ENCODE measurements at regions not wholly inside any gene's neighbourhood (a gene's known extent, or its start where the extent isn't known, plus 50 kb on each side); places are given as distances from the start of the nearest gene placed in this dataset.

DNA sequence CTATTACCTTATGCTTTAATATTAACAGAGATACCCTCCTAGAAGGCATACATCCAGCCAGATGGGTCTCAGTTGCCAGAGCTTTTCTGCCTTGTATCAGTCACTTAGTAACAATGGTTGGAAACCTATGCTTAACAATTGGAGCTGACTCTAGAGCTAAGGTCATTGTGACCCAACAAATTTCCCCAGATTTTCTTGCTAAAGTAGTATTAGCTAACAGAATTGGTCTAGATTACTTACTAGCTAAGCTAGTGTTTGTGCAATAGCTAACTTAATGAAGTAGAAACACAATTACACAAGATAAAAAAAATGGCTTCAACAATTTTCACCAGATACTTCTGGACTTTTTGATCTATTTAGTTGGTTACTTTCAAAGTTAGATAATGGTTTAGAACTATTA lies 236.9 kb downstream of the NSUN3 start:
- Histone ChIP-seq H3K27ac (ENCODE audit: low read depth, low read length) (no peak overlapping the region), H3K36me3 (ENCODE audit: insufficient read depth, low read length) (no peaks in the 10 kb centered on the region), H3K27me3 (ENCODE audit: insufficient read depth, low read length) (no peaks in the 10 kb centered on the region), H3K9me3 (ENCODE audit: low read depth, low read length) (no peaks in the 10 kb centered on the region), H3K4me1 (ENCODE audit: insufficient read depth, low read length) (no peaks in the 10 kb centered on the region), H3K79me2 (ENCODE audit: insufficient read depth, low read length) (no peaks in the 10 kb centered on the region), H3K4me3 (ENCODE audit: insufficient read depth, low read length) (no peak overlapping the region), H4K20me1 (ENCODE audit: insufficient read depth, low read length) (no peaks in the 10 kb centered on the region), H2AFZ (ENCODE audit: low read length) (no peak overlapping the region), H3K4me2 (ENCODE audit: insufficient read depth, low read length) (no peak overlapping the region)
- no peak for DNase-seq (ENCODE audit: insufficient read length, low spot score, missing footprints)
- TF ChIP-seq, protein P1, sequence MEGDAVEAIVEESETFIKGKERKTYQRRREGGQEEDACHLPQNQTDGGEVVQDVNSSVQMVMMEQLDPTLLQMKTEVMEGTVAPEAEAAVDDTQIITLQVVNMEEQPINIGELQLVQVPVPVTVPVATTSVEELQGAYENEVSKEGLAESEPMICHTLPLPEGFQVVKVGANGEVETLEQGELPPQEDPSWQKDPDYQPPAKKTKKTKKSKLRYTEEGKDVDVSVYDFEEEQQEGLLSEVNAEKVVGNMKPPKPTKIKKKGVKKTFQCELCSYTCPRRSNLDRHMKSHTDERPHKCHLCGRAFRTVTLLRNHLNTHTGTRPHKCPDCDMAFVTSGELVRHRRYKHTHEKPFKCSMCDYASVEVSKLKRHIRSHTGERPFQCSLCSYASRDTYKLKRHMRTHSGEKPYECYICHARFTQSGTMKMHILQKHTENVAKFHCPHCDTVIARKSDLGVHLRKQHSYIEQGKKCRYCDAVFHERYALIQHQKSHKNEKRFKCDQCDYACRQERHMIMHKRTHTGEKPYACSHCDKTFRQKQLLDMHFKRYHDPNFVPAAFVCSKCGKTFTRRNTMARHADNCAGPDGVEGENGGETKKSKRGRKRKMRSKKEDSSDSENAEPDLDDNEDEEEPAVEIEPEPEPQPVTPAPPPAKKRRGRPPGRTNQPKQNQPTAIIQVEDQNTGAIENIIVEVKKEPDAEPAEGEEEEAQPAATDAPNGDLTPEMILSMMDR (IDR thresholded peaks at IDR 0.05; ENCODE audit: extremely low read depth, low read depth, low read length): no peak

DNA sequence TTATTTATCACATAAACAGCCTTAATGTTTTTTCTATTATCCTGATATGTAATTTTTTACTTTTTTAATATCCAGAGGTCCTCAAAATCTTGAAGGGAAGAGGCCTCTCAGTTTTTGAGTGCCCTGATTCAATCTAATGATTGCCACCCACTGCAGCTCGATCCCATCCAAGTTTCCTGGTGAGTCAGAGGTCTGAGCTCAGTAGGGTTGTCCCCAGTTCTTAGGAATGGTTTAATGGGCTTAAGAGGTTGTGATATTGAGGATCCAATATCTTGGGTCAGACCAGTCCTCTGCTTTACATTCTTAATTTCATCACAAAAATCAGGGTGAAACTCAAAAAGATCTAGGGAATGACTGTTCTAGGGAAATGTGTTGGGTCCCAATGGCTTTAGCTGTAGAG lies 238.5 kb downstream of the NSUN3 start:
- TF ChIP-seq, protein P1 (IDR thresholded peaks at IDR 0.05; ENCODE audit: extremely low read depth, low read depth, low read length): no peak
- Histone ChIP-seq H3K27ac (ENCODE audit: low read depth, low read length) (no peak overlapping the region), H3K9me3 (ENCODE audit: low read depth, low read length) (no peaks in the 10 kb centered on the region), H3K27me3 (ENCODE audit: insufficient read depth, low read length) (no peaks in the 10 kb centered on the region), H3K4me2 (ENCODE audit: insufficient read depth, low read length) (no peak overlapping the region), H3K4me1 (ENCODE audit: insufficient read depth, low read length) (no peaks in the 10 kb centered on the region), H4K20me1 (ENCODE audit: insufficient read depth, low read length) (no peaks in the 10 kb centered on the region), H3K4me3 (ENCODE audit: insufficient read depth, low read length) (no peak overlapping the region), H3K36me3 (ENCODE audit: insufficient read depth, low read length) (no peaks in the 10 kb centered on the region), H3K79me2 (ENCODE audit: insufficient read depth, low read length) (no peaks in the 10 kb centered on the region), H2AFZ (ENCODE audit: low read length) (no peak overlapping the region)
- DNase-seq (ENCODE audit: insufficient read length, low spot score, missing footprints): no peak

DNA sequence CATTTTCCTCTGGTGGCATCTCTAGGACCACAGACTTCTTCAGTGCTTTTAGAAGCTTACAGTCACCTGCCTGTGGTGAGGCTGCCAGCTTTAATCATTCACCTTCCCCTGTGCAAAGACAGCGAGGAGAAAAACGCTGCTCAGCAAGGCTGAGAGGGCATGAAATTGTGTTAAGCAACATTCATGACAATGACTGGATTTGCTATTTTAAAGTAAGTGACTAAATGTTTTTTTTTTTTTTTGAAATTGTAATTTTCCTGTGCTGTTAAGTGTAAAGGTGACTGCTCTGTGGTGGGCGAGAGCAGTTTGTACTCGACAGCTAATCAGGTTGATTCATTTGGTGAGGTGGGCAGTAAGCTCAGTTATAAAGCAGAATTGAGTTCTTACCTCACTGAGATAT lies 240.4 kb downstream of the NSUN3 start:
- no peaks in the 10 kb centered on the region for H3K36me3 ChIP-seq (ENCODE audit: insufficient read depth, low read length)
- H3K79me2 ChIP-seq (ENCODE audit: insufficient read depth, low read length): no peaks in the 10 kb centered on the region
- H4K20me1 ChIP-seq (ENCODE audit: insufficient read depth, low read length): no peaks in the 10 kb centered on the region
- no peak overlapping the region for H3K27ac ChIP-seq (ENCODE audit: low read depth, low read length)
- TF ChIP-seq, protein P1 (IDR thresholded peaks at IDR 0.05; ENCODE audit: extremely low read depth, low read depth, low read length): no peak
- H3K9me3 ChIP-seq (ENCODE audit: low read depth, low read length): no peaks in the 10 kb centered on the region
- DNase-seq (ENCODE audit: insufficient read length, low spot score, missing footprints): no peak
- no peak overlapping the region for H2AFZ ChIP-seq (ENCODE audit: low read length)
- no peaks in the 10 kb centered on the region for H3K4me1 ChIP-seq (ENCODE audit: insufficient read depth, low read length)
- no peak overlapping the region for H3K4me2 ChIP-seq (ENCODE audit: insufficient read depth, low read length)
- no peak overlapping the region for H3K4me3 ChIP-seq (ENCODE audit: insufficient read depth, low read length)
- no peaks in the 10 kb centered on the region for H3K27me3 ChIP-seq (ENCODE audit: insufficient read depth, low read length)

DNA sequence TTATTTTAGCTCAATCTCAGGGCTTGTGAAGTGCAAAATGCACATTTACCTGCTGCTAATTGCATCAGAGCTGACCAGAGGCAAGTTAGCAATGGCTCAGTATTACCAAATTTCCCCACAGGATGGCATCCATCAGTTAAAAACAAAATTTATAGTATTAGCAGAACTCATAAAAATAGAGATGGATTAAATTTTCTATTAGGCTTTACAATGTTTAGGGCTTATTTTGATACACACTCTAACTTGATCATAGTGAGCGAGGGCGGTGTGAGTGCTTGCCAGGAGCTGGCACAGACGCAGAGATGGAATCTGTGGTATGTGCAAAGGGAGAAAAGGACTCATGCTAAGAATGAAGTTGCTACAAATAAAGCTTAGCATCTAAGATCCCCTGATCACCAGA lies 241.0 kb downstream of the NSUN3 start:
- Histone ChIP-seq H3K4me3 (ENCODE audit: insufficient read depth, low read length) (no peak overlapping the region), H3K79me2 (ENCODE audit: insufficient read depth, low read length) (no peaks in the 10 kb centered on the region), H3K36me3 (ENCODE audit: insufficient read depth, low read length) (no peaks in the 10 kb centered on the region), H3K27me3 (ENCODE audit: insufficient read depth, low read length) (no peaks in the 10 kb centered on the region), H3K4me2 (ENCODE audit: insufficient read depth, low read length) (no peak overlapping the region), H3K4me1 (ENCODE audit: insufficient read depth, low read length) (no peaks in the 10 kb centered on the region), H3K9me3 (ENCODE audit: low read depth, low read length) (no peaks in the 10 kb centered on the region), H4K20me1 (ENCODE audit: insufficient read depth, low read length) (no peaks in the 10 kb centered on the region), H2AFZ (ENCODE audit: low read length) (no peak overlapping the region), H3K27ac (ENCODE audit: low read depth, low read length) (no peak overlapping the region)
- TF ChIP-seq, protein P1 (IDR thresholded peaks at IDR 0.05; ENCODE audit: extremely low read depth, low read depth, low read length): peak; percentile 20
- no peak for DNase-seq (ENCODE audit: insufficient read length, low spot score, missing footprints)

Data from osteoblast (primary cell).